Body of pancreas (tissue), 4 donors: ENCODE measurements at regions not wholly inside any gene's neighbourhood (a gene's known extent, or its start where the extent isn't known, plus 50 kb on each side); places are given as distances from the start of the nearest gene placed in this dataset.

Source experiments
- ATAC-seq: fragments of 150-250 bp; one replicate; pipeline ENCODE4 v1.9.1; 2016
- DNase-seq, 4 donors: peaks; one replicate each; pipeline ENCODE4 v3.0.0-alpha.2; 2019
- H3K27ac ChIP-seq, 4 donors: fragments of 200-600 bp; sonication (generic); 1 replicate in 3 of 4; 2 replicates in 1 of 4; pipeline versions ENCODE4 v1.5.1 to v1.6.1; 2016 to 2019; ENCODE audit warnings: mild to moderate bottlenecking in 1 of 4, mixed read lengths in 1 of 4, moderate library complexity in 1 of 4
- H3K27me3 ChIP-seq, 2 donors: fragments of 200-600 bp; sonication (generic); one replicate each; pipeline ENCODE4 v1.6.0; 2016; ENCODE audit warnings: mild to moderate bottlenecking in 1 of 2
- H3K36me3 ChIP-seq, 2 donors: fragments of 200-600 bp; sonication (generic); replicated peaks in 1 of 2; 2 replicates each; pipeline ENCODE4 v1.5.1; 2016; ENCODE audit warnings: low read depth in 2 of 2; ENCODE audit not compliant: insufficient read depth in 1 of 2
- H3K4me1 ChIP-seq: fragments of 200-600 bp; sonication (generic); one replicate; pipeline ENCODE4 v1.6.0; 2016
- H3K4me3 ChIP-seq, 2 donors: fragments of 200-600 bp; sonication (generic); 1 replicate in 1 of 2; 2 replicates in 1 of 2; pipeline ENCODE4 v1.5.1; 2016 to 2019
- H3K9me3 ChIP-seq, 3 donors: fragments of 200-600 bp; sonication (generic); 1 replicate in 2 of 3; 2 replicates in 1 of 3; pipeline ENCODE4 v1.5.1; 2016
- POLR2A ChIP-seq, 3 donors: fragments of 450-650 bp; IDR thresholded peaks; one replicate each; pipeline ENCODE4 v1.6.1; 2016; ENCODE audit warnings: antibody characterized with exemption in 3 of 3, mild to moderate bottlenecking in 2 of 3
- WGBS, 2 donors: methylation state at CpG; one replicate each; pipeline ENCODE4 v1.1.5; 2017; 5-methylcytosine and 5-hydroxymethylcytosine counted together
- intact Hi-C: fragments of 100-400 bp; cut with DNase I; formaldehyde crosslinking; loops from one replicate; pipeline ENCODE4 v1.15.1; 2023
- TF ChIP-seq, protein P1 (sequence below), 7 experiments: fragments of 450-650 bp in 4 of 7; fragments of 200-600 bp in 3 of 7; sonication (generic) in 3 of 7; IDR thresholded peaks; one replicate each; pipeline ENCODE4 v1.5.1; 2016 to 2019; ENCODE audit warnings: antibody characterized with exemption in 7 of 7

- no peak overlapping the region for H3K27ac ChIP-seq
- no peak for ATAC-seq
Observed at GRCh38 chr13:74479124-74479523, 344.9 kb upstream of the KLF12 start.

GRCh38 chr13:74476788-74477187 is 342.6 kb upstream of the KLF12 start:
- no peaks in the 10 kb centered on the region for H3K4me1 ChIP-seq
- no peak for ATAC-seq
- no peak overlapping the region for H3K27ac ChIP-seq
- no peaks in the 10 kb centered on the region for H3K27me3 ChIP-seq
- H3K4me3 ChIP-seq, result no peak overlapping the region
- TF ChIP-seq, protein P1, sequence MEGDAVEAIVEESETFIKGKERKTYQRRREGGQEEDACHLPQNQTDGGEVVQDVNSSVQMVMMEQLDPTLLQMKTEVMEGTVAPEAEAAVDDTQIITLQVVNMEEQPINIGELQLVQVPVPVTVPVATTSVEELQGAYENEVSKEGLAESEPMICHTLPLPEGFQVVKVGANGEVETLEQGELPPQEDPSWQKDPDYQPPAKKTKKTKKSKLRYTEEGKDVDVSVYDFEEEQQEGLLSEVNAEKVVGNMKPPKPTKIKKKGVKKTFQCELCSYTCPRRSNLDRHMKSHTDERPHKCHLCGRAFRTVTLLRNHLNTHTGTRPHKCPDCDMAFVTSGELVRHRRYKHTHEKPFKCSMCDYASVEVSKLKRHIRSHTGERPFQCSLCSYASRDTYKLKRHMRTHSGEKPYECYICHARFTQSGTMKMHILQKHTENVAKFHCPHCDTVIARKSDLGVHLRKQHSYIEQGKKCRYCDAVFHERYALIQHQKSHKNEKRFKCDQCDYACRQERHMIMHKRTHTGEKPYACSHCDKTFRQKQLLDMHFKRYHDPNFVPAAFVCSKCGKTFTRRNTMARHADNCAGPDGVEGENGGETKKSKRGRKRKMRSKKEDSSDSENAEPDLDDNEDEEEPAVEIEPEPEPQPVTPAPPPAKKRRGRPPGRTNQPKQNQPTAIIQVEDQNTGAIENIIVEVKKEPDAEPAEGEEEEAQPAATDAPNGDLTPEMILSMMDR (IDR thresholded peaks at IDR 0.05), result no peak
- TF ChIP-seq POLR2A (IDR thresholded peaks at IDR 0.05), result no peak
- H3K9me3 ChIP-seq, result no peaks in the 10 kb centered on the region
- H3K36me3 ChIP-seq, result no peaks in the 10 kb centered on the region
- intact Hi-C loops, result no loop called here
- DNase-seq, result no peak

More at GRCh38 chr13:74479124-74479523, 344.9 kb upstream of the KLF12 start:
- no peaks in the 10 kb centered on the region for H3K4me1 ChIP-seq
- H3K4me3 ChIP-seq, result no peak overlapping the region
- H3K9me3 ChIP-seq, result no peaks in the 10 kb centered on the region
- no peaks in the 10 kb centered on the region for H3K27me3 ChIP-seq
- no peaks in the 10 kb centered on the region for H3K36me3 ChIP-seq
- DNase-seq, result no peak
- intact Hi-C loops, result no loop called here
- WGBS, 2 donors, result 20 to 32% methylated on average over 2 of the region's 2 CpGs
- TF ChIP-seq, protein P1 (IDR thresholded peaks at IDR 0.05), result no peak
- no peak for TF ChIP-seq POLR2A (IDR thresholded peaks at IDR 0.05)

GRCh38 chr13:74476365-74476764 is 342.2 kb upstream of the KLF12 start:
- DNase-seq, result no peak
- ATAC-seq, result no peak
- TF ChIP-seq, protein P1 (IDR thresholded peaks at IDR 0.05), result no peak
- TF ChIP-seq POLR2A (IDR thresholded peaks at IDR 0.05), result no peak
- H3K27me3 ChIP-seq, result no peaks in the 10 kb centered on the region
- H3K4me3 ChIP-seq, result no peak overlapping the region
- WGBS, 2 donors, result 27 to 38% methylated on average over 1 of the region's 1 CpG
- no peak overlapping the region for H3K27ac ChIP-seq
- intact Hi-C loops, result no loop called here
- H3K4me1 ChIP-seq, result no peaks in the 10 kb centered on the region
- H3K9me3 ChIP-seq, result no peaks in the 10 kb centered on the region
- no peaks in the 10 kb centered on the region for H3K36me3 ChIP-seq

GRCh38 chr13:74466864-74467263 is 332.7 kb upstream of the KLF12 start:
- ATAC-seq, result no peak

GRCh38 chr13:74466020-74466419 is 331.8 kb upstream of the KLF12 start:
- intact Hi-C loops, result no loop called here
- Histone ChIP-seq H3K27me3 (no peaks in the 10 kb centered on the region), H3K4me1 (no peaks in the 10 kb centered on the region), H3K4me3 (no peak overlapping the region), H3K9me3 (no peaks in the 10 kb centered on the region), H3K36me3 (no peaks in the 10 kb centered on the region), H3K27ac (no peak overlapping the region)
- ATAC-seq, result no peak
- WGBS, 2 donors, result 47 to 56% methylated on average over 2 of the region's 2 CpGs
- no peak for DNase-seq
- no peak for TF ChIP-seq POLR2A (IDR thresholded peaks at IDR 0.05)
- TF ChIP-seq, protein P1 (IDR thresholded peaks at IDR 0.05), result no peak

More at GRCh38 chr13:74466864-74467263, 332.7 kb upstream of the KLF12 start:
- Histone ChIP-seq H3K4me1 (no peaks in the 10 kb centered on the region), H3K4me3 (no peak overlapping the region), H3K36me3 (no peaks in the 10 kb centered on the region), H3K27ac (no peak overlapping the region), H3K9me3 (no peaks in the 10 kb centered on the region), H3K27me3 (no peaks in the 10 kb centered on the region)
- DNase-seq, result no peak
- TF ChIP-seq POLR2A (IDR thresholded peaks at IDR 0.05), result no peak
- TF ChIP-seq, protein P1 (IDR thresholded peaks at IDR 0.05), result no peak
- intact Hi-C loops, result no loop called here
